Liver (tissue), 8 donors: ENCODE measurements at regions not wholly inside any gene's neighbourhood (a gene's known extent, or its start where the extent isn't known, plus 50 kb on each side); places are given as distances from the start of the nearest gene placed in this dataset.

Experiments
- DNase-seq: peaks from one replicate; pipeline ENCODE4 v3.0.0-alpha.2; 2017; ENCODE audit warnings: low spot score
- H3K27ac ChIP-seq, 2 donors: one replicate each; pipeline ENCODE4 v1.7.0; 2013; ENCODE audit warnings: inconsistent platforms in 2 of 2, low read length in 2 of 2, control low read depth in 1 of 2, low read depth in 1 of 2, mild to moderate bottlenecking in 1 of 2
- H3K27me3 ChIP-seq, 4 donors: one replicate each; pipeline versions ENCODE4 v1.6.1 to v1.7.0; 2013; ENCODE audit warnings: low read length in 3 of 4, inconsistent platforms in 1 of 4, mild to moderate bottlenecking in 1 of 4, moderate library complexity in 1 of 4; ENCODE audit not compliant: control insufficient read depth in 4 of 4, insufficient read depth in 4 of 4
- H3K36me3 ChIP-seq, 4 donors: one replicate each; pipeline versions ENCODE4 v1.6.1 to v1.7.0; 2013; ENCODE audit warnings: low read length in 3 of 4, mild to moderate bottlenecking in 3 of 4, low read depth in 1 of 4, moderate library complexity in 1 of 4; ENCODE audit not compliant: control insufficient read depth in 4 of 4, insufficient read depth in 3 of 4
- H3K4me1 ChIP-seq, 4 donors: one replicate each; pipeline versions ENCODE4 v1.6.1 to v1.7.0; 2013; ENCODE audit warnings: low read length in 3 of 4, mild to moderate bottlenecking in 3 of 4, moderate library complexity in 1 of 4; ENCODE audit not compliant: control insufficient read depth in 4 of 4, insufficient read depth in 4 of 4
- H3K4me3 ChIP-seq, 3 donors: one replicate each; pipeline versions ENCODE4 v1.6.1 to v1.7.0; 2013; ENCODE audit warnings: low read length in 3 of 3, control low read depth in 1 of 3, low read depth in 1 of 3, mild to moderate bottlenecking in 1 of 3
- H3K9ac ChIP-seq, 2 donors: one replicate each; pipeline ENCODE4 v1.7.0; 2013; ENCODE audit warnings: low read length in 2 of 2, mild to moderate bottlenecking in 2 of 2, moderate library complexity in 2 of 2, control low read depth in 1 of 2, low read depth in 1 of 2
- H3K9me3 ChIP-seq, 4 donors: one replicate each; pipeline versions ENCODE4 v1.6.1 to v1.7.0; 2013; ENCODE audit warnings: low read length in 3 of 4; ENCODE audit not compliant: control insufficient read depth in 4 of 4
- CTCF ChIP-seq: fragments of 150-350 bp; IDR thresholded peaks from 2 replicates; pipeline ENCODE4 v1.5.1; 2017; ENCODE audit warnings: improper control_type of control experiment, low read depth, low read length; ENCODE audit not compliant: missing input control
- EGR1 ChIP-seq, 2 donors: IDR thresholded peaks; 2 replicates each; pipeline ENCODE4 v1.6.1; 2016 to 2018; ENCODE audit warnings: antibody characterized with exemption in 2 of 2, low read depth in 2 of 2
- FOXA1 ChIP-seq: IDR thresholded peaks from 2 replicates; pipeline ENCODE4 v1.6.1; 2016; ENCODE audit warnings: antibody characterized with exemption
- FOXA2 ChIP-seq: IDR thresholded peaks from 2 replicates; pipeline ENCODE4 v1.6.1; 2016; ENCODE audit warnings: antibody characterized with exemption
- GABPA ChIP-seq, 2 donors: IDR thresholded peaks in 1 of 2; conservative IDR thresholded peaks in 1 of 2; 2 replicates each; pipeline ENCODE4 v1.6.1; 2016; ENCODE audit warnings: antibody characterized with exemption in 2 of 2, mild to moderate bottlenecking in 1 of 2, moderate library complexity in 1 of 2
- HNF4A ChIP-seq, 2 donors: conservative IDR thresholded peaks; 2 replicates each; pipeline ENCODE4 v1.6.1; 2016; ENCODE audit warnings: antibody characterized with exemption in 2 of 2, mild to moderate bottlenecking in 2 of 2
- HNF4G ChIP-seq: IDR thresholded peaks from 2 replicates; pipeline ENCODE4 v1.6.1; 2016; ENCODE audit warnings: antibody characterized with exemption
- JUND ChIP-seq, 2 donors: IDR thresholded peaks; 2 replicates each; pipeline ENCODE4 v1.6.1; 2016; ENCODE audit warnings: antibody characterized with exemption in 2 of 2
- MAX ChIP-seq: IDR thresholded peaks from 2 replicates; pipeline ENCODE4 v1.6.1; 2016; ENCODE audit warnings: antibody characterized with exemption
- NR2F2 ChIP-seq: IDR thresholded peaks from 2 replicates; pipeline ENCODE4 v1.6.1; 2016; ENCODE audit warnings: antibody characterized with exemption
- RAD21 ChIP-seq, 2 donors: IDR thresholded peaks; 2 replicates each; pipeline ENCODE4 v1.6.1; 2016; ENCODE audit warnings: antibody characterized with exemption in 2 of 2, mild to moderate bottlenecking in 2 of 2
- REST ChIP-seq: IDR thresholded peaks from 2 replicates; pipeline ENCODE4 v1.6.1; 2016; ENCODE audit warnings: antibody characterized with exemption, mild to moderate bottlenecking
- RXRA ChIP-seq, 2 donors: IDR thresholded peaks; 2 replicates each; pipeline ENCODE4 v1.6.1; 2017 to 2018; ENCODE audit warnings: antibody characterized with exemption in 2 of 2, mild to moderate bottlenecking in 1 of 2
- SP1 ChIP-seq: IDR thresholded peaks from 2 replicates; pipeline ENCODE4 v1.6.1; 2018; ENCODE audit warnings: antibody characterized with exemption, mild to moderate bottlenecking
- TAF1 ChIP-seq: conservative IDR thresholded peaks from 2 replicates; pipeline ENCODE4 v1.6.1; 2016; ENCODE audit warnings: antibody characterized with exemption, mild to moderate bottlenecking
- ZBTB33 ChIP-seq: IDR thresholded peaks from 2 replicates; pipeline ENCODE4 v1.6.1; 2016; ENCODE audit warnings: antibody characterized with exemption
- WGBS: extraction: QIAGEN DNeasy Blood & Tissue Kit; methylation state at CpG from one replicate; pipeline ENCODE4 v1.1.7; 2013; 5-methylcytosine and 5-hydroxymethylcytosine counted together
- donor health status: healthy.
- donor health status: healthy.
- donor health status: healthy.
- donor health status: healthy.
- donor health status: healthy.

- Histone ChIP-seq H3K36me3 (no peaks in the 10 kb centered on the region), H3K27me3 (peaks cover 0 to 2% (median 0%) of the 10 kb centered on the region in 4 donors), H3K4me3 (no peak overlapping the region), H3K27ac (no peak overlapping the region), H3K4me1 (no peaks in the 10 kb centered on the region), H3K9me3 (no peaks in the 10 kb centered on the region), H3K9ac (no peak overlapping the region)
- DNase-seq, result no peak
- WGBS, result 83% methylated on average over 2 of the region's 2 CpGs
- TF ChIP-seq CTCF (no peak), EGR1 (IDR thresholded peaks at IDR 0.05; ENCODE audit: low read depth in 2 of 2) (no peak), GABPA (IDR thresholded peaks at IDR 0.05 in 1 of 2, conservative IDR thresholded peaks at IDR 0.05 in 1 of 2) (no peak), HNF4G (no peak), NR2F2 (no peak), SP1 (no peak), TAF1 (no peak), REST (no peak), RXRA (IDR thresholded peaks at IDR 0.05) (no peak), HNF4A (conservative IDR thresholded peaks at IDR 0.05) (no peak), ZBTB33 (no peak), FOXA1 (no peak)
Observed at GRCh38 chr6:71211799-71212198, 76.8 kb upstream of the OGFRL1 start.

- H3K9me3 ChIP-seq, result no peaks in the 10 kb centered on the region
- H3K36me3 ChIP-seq, result no peaks in the 10 kb centered on the region
- H3K27ac ChIP-seq, result no peak overlapping the region
- no peaks in the 10 kb centered on the region for H3K4me1 ChIP-seq
- no peak for DNase-seq
- WGBS, result 77% methylated on average over 3 of the region's 3 CpGs
- no peak overlapping the region for H3K9ac ChIP-seq
- H3K4me3 ChIP-seq, result no peak overlapping the region
- peaks cover 0 to 2% (median 0%) of the 10 kb centered on the region in 4 donors for H3K27me3 ChIP-seq
- TF ChIP-seq RXRA (IDR thresholded peaks at IDR 0.05) (no peak), CTCF (no peak), HNF4G (no peak), GABPA (IDR thresholded peaks at IDR 0.05 in 1 of 2, conservative IDR thresholded peaks at IDR 0.05 in 1 of 2) (no peak), MAX (no peak), RAD21 (IDR thresholded peaks at IDR 0.05) (no peak), ZBTB33 (no peak), REST (no peak), FOXA2 (no peak), FOXA1 (no peak), TAF1 (no peak), JUND (IDR thresholded peaks at IDR 0.05) (no peak), SP1 (no peak)
Observed at GRCh38 chr6:71220466-71220865, 68.1 kb upstream of the OGFRL1 start.
